ENCODE measurements at regions not wholly inside any gene's neighbourhood (a gene's known extent, or its start where the extent isn't known, plus 50 kb on each side); places are given as distances from the start of the nearest gene placed in this dataset.

GRCh38 chr20:56060486-56060885, 55.2 kb upstream of the CBLN4 start:
- DNase-seq: no peak

GRCh38 chr20:56069016-56069415, 63.7 kb upstream of the CBLN4 start:
- DNase-seq: no peak

GRCh38 chr20:56072165-56072564, 66.8 kb upstream of the CBLN4 start:
- DNase-seq: no peak

GRCh38 chr20:56088375-56088774, 83.1 kb upstream of the CBLN4 start:
- no peak for DNase-seq

GRCh38 chr20:56091628-56092234, 86.4 kb upstream of the CBLN4 start:
- DNase-seq: no peak

GRCh38 chr20:56094228-56094627, 88.9 kb upstream of the CBLN4 start:
- no peak for DNase-seq

- DNase-seq: no peak
These were observed 93.7 kb upstream of the CBLN4 start for GRCh38 chr20:56098981-56099500.

GRCh38 chr20:56111961-56112730, 106.8 kb upstream of the CBLN4 start:
- no peak for DNase-seq

GRCh38 chr20:56117350-56117749, 112.0 kb upstream of the CBLN4 start:
- DNase-seq: no peak

GRCh38 chr20:56121850-56122249, 116.5 kb upstream of the CBLN4 start:
- no peak for DNase-seq

- DNase-seq: no peak
These were observed 104.8 kb upstream of the MC3R start for GRCh38 chr20:56143759-56144158.

- no peak for DNase-seq
These were observed 96.7 kb upstream of the MC3R start for GRCh38 chr20:56151834-56152233.

GRCh38 chr20:56153926-56154325, 94.6 kb upstream of the MC3R start:
- DNase-seq: no peak

- DNase-seq: no peak
These were observed 92.9 kb upstream of the MC3R start for GRCh38 chr20:56155625-56156024.

- no peak for DNase-seq
These were observed 90.9 kb upstream of the MC3R start for GRCh38 chr20:56157530-56158203.

GRCh38 chr20:56158489-56158888, 90.0 kb upstream of the MC3R start:
- no peak for DNase-seq

- DNase-seq: no peak
These were observed 87.6 kb upstream of the MC3R start for GRCh38 chr20:56160956-56161355.

GRCh38 chr20:56163806-56164205, 84.7 kb upstream of the MC3R start:
- DNase-seq: no peak

- DNase-seq: no peak
These were observed 81.6 kb upstream of the MC3R start for GRCh38 chr20:56166781-56167465.

- DNase-seq: peak; percentile 61
These were observed 77.2 kb upstream of the MC3R start for GRCh38 chr20:56171087-56172012.

- DNase-seq: no peak
These were observed 75.1 kb upstream of the MC3R start for GRCh38 chr20:56173438-56173837.

GRCh38 chr20:56174416-56174815, 74.1 kb upstream of the MC3R start:
- no peak for DNase-seq

All from islet precursor cell (in vitro differentiated cells).